ENCODE measurements at regions not wholly inside any gene's neighbourhood (a gene's known extent, or its start where the extent isn't known, plus 50 kb on each side); places are given as distances from the start of the nearest gene placed in this dataset.
"Not testable (repeated sequence)": the region's sequence is repeated elsewhere in the genome, so short reads cannot be mapped to it uniquely, and the experiment has no call there.

- DNase-seq (ENCODE audit: low spot score) = no peak
- intact Hi-C loops (cut with DNase I) = no loop called here
Measured at GRCh38 chr10:130715686-130716670, 579.8 kb downstream of the GLRX3 start.

DNA sequence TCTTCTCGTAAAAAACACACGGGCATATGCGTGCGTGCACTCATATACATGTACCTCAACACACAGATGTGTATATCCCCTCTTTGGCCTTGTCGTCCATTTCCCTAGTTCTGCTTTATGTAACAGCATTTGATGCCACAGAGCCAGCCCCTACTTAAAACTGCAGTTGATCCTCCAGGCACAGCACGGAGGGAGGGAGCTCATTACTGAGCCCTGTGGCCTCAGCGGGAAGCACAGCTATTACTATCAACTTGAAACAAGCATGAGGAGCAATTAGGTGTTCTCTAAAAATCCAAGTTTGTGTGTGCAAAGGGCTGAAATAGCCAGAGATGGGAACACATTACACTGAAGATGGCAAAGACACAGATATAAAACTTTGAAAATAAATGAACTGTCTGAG is 580.9 kb downstream of the GLRX3 start:
- no peak for DNase-seq (ENCODE audit: low spot score)
- intact Hi-C loops (cut with DNase I) = no loop called here

DNA sequence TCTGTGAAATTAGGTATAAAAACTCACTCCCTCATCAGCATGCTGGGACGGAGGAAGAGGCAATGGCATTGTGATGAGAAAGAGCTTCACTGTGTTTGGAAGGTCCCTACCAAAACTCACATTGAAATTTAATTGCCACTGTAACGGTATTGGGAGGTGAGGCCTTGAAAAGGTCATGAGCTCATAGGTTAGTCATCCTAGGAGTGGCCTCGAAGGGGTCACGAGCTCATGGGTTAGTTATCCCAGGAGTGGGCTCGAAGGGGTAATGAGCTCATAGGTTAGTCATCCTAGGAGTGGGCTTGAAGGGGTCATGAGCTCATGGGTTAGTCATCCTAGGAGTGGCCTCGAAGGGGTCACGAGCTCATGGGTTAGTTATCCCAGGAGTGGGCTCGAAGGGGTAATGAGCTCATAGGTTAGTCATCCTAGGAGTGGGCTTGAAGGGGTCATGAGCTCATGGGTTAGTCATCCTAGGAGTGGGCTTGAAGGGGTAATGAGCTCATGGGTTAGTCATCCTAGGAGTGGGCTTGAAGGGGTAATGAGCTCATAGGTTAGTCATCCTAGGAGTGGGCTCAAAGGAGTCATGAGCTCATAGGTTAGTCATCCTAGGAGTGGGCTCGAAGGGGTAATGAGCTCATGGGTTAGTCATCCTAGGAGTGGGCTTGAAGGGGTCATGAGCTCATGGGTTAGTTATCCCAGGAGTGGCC is 582.7 kb downstream of the GLRX3 start:
- DNase-seq (ENCODE audit: low spot score); intact Hi-C loops (cut with DNase I): not testable (repeated sequence)

- no peak for DNase-seq (ENCODE audit: low spot score)
- intact Hi-C loops (cut with DNase I) = no loop called here
Measured at GRCh38 chr10:130719448-130719752, 583.2 kb downstream of the GLRX3 start.

DNA sequence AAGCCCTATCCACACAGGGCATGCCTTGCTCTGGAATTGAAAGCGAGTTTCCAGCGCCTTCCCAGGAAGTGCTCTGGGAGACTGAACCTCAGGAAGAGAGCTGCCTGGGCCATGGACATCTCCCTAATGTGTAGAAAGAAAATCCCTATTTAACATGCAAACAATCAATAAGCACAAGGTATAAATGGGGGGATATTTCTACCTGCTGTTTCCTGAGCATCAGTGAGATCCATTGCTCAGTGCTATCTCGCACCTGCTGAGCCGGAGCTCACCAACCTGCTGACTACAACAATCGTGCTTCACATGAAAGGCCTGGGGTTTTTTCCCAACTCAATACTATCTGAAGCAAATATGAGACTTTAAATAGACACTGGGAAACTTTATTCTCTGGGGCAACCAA is 584.0 kb downstream of the GLRX3 start:
- DNase-seq (ENCODE audit: low spot score) = no peak

DNA sequence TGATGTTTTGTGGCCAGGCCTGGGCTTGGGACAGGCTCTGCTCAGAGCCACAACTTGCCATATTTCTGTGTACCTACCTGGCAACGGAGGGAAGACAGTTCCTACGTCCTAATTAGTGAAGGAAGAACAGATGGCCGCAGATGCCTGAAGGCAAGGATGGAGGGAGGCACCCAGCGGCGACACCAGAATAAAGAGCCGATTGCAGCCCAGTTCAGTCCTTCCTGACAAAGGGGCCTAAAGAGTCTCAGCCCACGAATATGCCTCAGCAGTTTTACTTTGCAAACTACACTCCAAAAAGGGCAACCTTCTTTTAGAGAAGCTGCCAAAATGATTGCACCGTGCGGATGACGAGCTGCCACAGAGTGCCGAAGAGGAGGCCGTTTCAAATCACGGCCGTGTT is 585.8 kb downstream of the GLRX3 start:
- intact Hi-C loops (cut with DNase I) = no loop called here
- no peak for DNase-seq (ENCODE audit: low spot score)

More for the DNA sequence above, 584.0 kb downstream of the GLRX3 start:
- intact Hi-C loops (cut with DNase I) = no loop called here

GRCh38 chr10:130723704-130724103 is 587.5 kb downstream of the GLRX3 start:
- DNase-seq (ENCODE audit: low spot score) = no peak
- intact Hi-C loops (cut with DNase I) = no loop called here

DNA sequence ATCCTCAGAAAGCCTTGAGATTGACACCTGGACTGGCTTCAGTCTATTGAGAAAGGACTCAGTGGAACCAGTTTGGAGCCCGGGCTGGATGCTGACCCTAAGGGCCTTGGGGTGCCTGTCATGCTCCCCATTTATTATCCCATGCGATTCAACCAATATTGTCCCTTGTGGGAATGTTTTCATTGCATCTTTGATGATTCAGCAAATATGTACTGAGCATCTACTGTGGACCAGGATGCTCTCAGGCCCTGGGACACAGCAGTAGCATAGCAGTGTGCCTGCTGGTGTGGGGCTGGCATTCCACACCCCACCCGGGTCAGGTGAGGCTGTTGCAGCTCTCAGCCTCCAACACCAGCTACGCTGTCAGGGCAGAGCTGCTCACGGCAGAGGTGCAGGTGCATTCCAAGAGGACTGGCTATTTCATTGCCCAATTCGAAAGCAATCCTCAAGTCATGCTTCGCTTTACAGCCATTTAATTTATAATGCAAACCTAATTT is 586.0 kb downstream of the TCERG1L start:
- intact Hi-C loops (cut with DNase I) = no loop called here
- DNase-seq (ENCODE audit: low spot score) = no peak

- intact Hi-C loops (cut with DNase I) = no loop called here
- DNase-seq (ENCODE audit: low spot score) = no peak
Measured at GRCh38 chr10:130726996-130727725, 584.4 kb downstream of the TCERG1L start.

GRCh38 chr10:130727766-130728490 is 583.6 kb downstream of the TCERG1L start:
- intact Hi-C loops (cut with DNase I) = no loop called here
- DNase-seq (ENCODE audit: low spot score) = no peak

GRCh38 chr10:130728531-130729215 is 582.8 kb downstream of the TCERG1L start:
- intact Hi-C loops (cut with DNase I) = no loop called here
- no peak for DNase-seq (ENCODE audit: low spot score)

- DNase-seq (ENCODE audit: low spot score) = peak; percentile 2
- intact Hi-C loops (cut with DNase I) = no loop called here
Measured at GRCh38 chr10:130729876-130730275, 581.6 kb downstream of the TCERG1L start.

DNA sequence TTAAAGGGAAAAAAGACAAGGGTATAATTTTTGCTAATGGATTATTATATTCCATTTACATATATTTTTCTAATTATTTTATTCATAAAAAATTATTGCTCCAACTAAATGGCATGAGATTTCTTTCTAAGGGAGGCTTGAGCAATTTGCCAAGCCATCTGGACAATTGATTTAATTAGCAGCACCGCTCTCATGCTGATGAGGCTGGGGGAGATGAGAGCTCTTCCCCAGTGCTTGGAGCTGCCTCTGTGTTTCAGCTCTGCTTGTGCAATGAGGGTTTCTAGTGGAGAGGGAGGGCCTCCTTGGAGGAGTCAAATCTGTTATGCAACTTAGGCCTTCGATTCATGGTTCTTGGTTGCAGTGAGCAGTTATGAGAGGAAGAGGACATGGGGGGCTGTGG is 574.3 kb downstream of the TCERG1L start:
- intact Hi-C loops (cut with DNase I) = no loop called here
- DNase-seq (ENCODE audit: low spot score) = peak; percentile 9

DNA sequence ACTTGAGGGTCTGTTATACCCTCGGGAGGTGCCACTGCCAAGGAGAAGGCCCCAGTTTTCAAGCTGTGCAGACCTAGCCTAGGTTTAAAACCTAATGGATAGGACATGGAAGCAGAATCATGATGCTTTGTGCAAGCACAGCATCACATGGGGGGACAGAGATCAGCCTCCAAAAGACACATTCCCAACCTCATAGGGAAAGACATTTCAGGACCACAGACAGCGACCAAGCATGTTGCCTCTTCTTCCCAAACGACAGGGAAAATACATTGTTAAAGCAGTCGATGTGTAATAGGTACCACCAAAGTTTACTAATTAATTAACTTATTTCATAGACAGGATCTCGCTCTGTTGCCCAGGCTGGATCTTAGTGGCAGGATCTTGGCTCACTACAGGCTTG is 573.9 kb downstream of the TCERG1L start:
- intact Hi-C loops (cut with DNase I) = no loop called here
- DNase-seq (ENCODE audit: low spot score) = peak; percentile 24

DNA sequence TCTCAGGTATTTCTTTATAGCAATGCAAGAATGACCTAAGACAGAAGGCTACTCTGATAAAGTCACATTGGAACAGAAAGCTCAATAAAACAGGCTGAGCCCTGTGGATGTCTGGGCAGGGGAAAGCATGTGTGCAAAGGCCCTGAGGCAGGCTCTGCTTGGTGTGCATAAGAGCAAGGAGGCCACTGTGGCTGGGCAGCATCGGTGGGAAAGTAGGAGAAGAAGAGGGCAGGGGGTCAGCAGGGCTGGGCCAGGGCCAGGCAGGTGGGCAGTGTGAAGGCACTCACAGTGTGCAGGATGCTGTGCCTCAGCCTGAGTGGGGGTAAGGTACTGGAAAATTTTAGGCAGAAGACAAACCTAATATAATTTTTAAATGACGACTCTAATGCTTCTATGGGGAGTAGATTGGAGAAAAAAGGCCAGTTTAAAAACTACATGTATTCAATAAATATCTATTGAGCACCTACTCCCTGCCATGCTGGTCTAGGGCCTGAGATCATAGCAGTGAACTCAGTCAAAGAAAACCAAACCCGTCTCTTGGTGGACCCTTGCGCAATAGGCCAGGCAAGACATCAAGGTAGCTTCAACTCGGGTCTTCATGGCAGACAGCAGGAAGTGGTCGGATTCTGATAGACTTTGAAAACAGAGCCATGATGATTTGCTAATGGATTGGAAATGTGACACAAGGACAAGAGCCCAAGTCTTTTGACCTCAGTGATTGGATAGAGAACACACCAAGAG is 572.3 kb downstream of the TCERG1L start:
- intact Hi-C loops (cut with DNase I) = no loop called here
- peak; percentile 22 for DNase-seq (ENCODE audit: low spot score)

DNA sequence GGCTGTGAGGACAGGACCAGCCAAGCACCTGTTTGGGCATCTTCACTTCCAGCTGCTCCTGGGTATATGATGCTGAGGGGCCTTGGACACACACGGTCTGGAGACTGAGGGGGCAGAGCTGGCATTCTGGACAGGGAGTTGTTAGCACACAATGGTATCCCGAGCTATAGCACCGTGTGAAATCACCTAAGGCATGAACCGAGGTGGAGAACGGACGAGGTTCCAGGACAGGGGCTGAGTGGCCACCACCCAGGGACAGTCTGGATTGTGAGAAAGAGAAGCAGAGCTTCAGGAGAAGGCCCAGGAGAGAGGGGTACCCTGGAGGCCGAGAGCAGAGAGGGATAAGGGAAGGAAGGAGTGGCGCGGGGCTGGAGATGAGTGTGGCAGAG is 571.8 kb downstream of the TCERG1L start:
- DNase-seq (ENCODE audit: low spot score) = peak; percentile 9
- intact Hi-C loops (cut with DNase I) = no loop called here

DNA sequence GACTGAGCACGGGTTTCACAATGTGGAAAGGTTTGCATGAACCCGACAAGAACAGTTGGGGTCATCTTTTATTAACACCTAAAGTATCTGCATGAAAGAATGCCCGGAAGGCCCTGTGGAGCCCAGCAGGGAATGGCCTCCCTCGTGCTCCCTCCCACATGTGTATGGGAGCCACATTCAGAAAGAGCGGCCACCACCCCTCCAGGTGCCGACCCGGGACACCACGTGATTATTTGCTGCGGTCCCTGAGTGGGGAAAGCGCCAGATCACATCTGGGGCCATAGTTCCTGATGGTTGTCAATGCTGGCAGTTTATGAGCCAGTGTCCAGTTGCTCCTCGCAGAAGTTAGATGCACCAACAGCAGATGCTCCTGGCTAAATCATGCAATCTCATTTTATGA is 571.4 kb downstream of the TCERG1L start:
- peak; percentile 57 for DNase-seq (ENCODE audit: low spot score)
- intact Hi-C loops (cut with DNase I) = no loop called here
